ENCODE measurements at regions not wholly inside any gene's neighbourhood (a gene's known extent, or its start where the extent isn't known, plus 50 kb on each side); places are given as distances from the start of the nearest gene placed in this dataset.

GRCh38 chr4:13875181-13875580 lies 247.7 kb upstream of the BOD1L1 start:
- no peak overlapping the region for H3K23ac ChIP-seq (ENCODE audit: insufficient read length, low read depth, low read length)
- WGBS (ENCODE audit: extremely low coverage, insufficient read length, low lambda C conversion rate), result no CpG with 5 or more reads among the region's 1 CpG
- TF ChIP-seq CTCF (conservative IDR thresholded peaks at IDR 0.05), result no peak
- H3K27ac ChIP-seq (ENCODE audit: insufficient read length, low read depth, low read length), result no peak overlapping the region
- no peak overlapping the region for H2BK120ac ChIP-seq (ENCODE audit: low read depth, low read length, poor library complexity, severe bottlenecking)
- no peaks in the 10 kb centered on the region; a peak in 1 of 7 replicates for H3K36me3 Mint-ChIP-seq (ENCODE audit: insufficient read depth in 1 of 3, low read depth in 3 of 3)
- no peaks in the 10 kb centered on the region for H3K27me3 Mint-ChIP-seq (ENCODE audit: low read depth)
- H3K4me3 Mint-ChIP-seq, result no peak overlapping the region
- H3K14ac ChIP-seq (ENCODE audit: insufficient read depth, low read length), result no peak overlapping the region
- H2AK5ac ChIP-seq (ENCODE audit: insufficient read length, low read length), result no peak overlapping the region
- H3K18ac ChIP-seq (ENCODE audit: insufficient read length, low read depth, low read length), result no peak overlapping the region
- no peaks in the 10 kb centered on the region for H3K79me1 ChIP-seq (ENCODE audit: insufficient read depth, low read depth, low read length, poor library complexity, severe bottlenecking)
- no peaks in the 10 kb centered on the region for H3K9me3 Mint-ChIP-seq
- no peaks in the 10 kb centered on the region for H4K20me1 ChIP-seq (ENCODE audit: control insufficient read depth, insufficient read depth, insufficient read length)
- no peaks in the 10 kb centered on the region for H3K23me2 ChIP-seq (ENCODE audit: insufficient read length, low read depth, low read length, poor library complexity, severe bottlenecking)
- no peaks in the 10 kb centered on the region for H3K79me2 ChIP-seq (ENCODE audit: insufficient read depth, low read length)
- no peak overlapping the region for H3K27ac Mint-ChIP-seq
- H2BK12ac ChIP-seq (ENCODE audit: insufficient read length, low read depth, low read length), result no peak overlapping the region
- no peak overlapping the region for H3K56ac ChIP-seq (ENCODE audit: insufficient read length, low read depth, low read length)
- H3K27me3 ChIP-seq (ENCODE audit: insufficient read depth, low read length), result no peaks in the 10 kb centered on the region
- H3K9me3 ChIP-seq (ENCODE audit: control insufficient read depth, low read depth, low read length), result no peaks in the 10 kb centered on the region
- no peak overlapping the region for H3T11ph ChIP-seq (ENCODE audit: low read length)
- H2BK20ac ChIP-seq (ENCODE audit: low read depth, low read length, poor library complexity, severe bottlenecking), result no peak overlapping the region
- no peak overlapping the region for H3K4ac ChIP-seq (ENCODE audit: low read depth, low read length)
- DNase-seq, result no peak
- H4K8ac ChIP-seq (replicated peaks; ENCODE audit: insufficient read length, low read depth, low read length), result no peak overlapping the region
- no peak overlapping the region for H2AFZ ChIP-seq (ENCODE audit: low read length)
- no peak overlapping the region for H4K91ac ChIP-seq (ENCODE audit: insufficient read length, low read depth, low read length)
- no peak overlapping the region for H2BK5ac ChIP-seq (ENCODE audit: insufficient read length, low read length)
- H3K4me1 ChIP-seq (ENCODE audit: insufficient read depth, low read length), result no peaks in the 10 kb centered on the region
- H3K9ac ChIP-seq (ENCODE audit: extremely low read depth, insufficient read length, low read length), result no peak overlapping the region
- H3K4me2 ChIP-seq (ENCODE audit: insufficient read depth, insufficient read length, low read length), result no peak overlapping the region
- no peak overlapping the region for H2BK15ac ChIP-seq (ENCODE audit: low read depth, low read length)
- H4K5ac ChIP-seq (ENCODE audit: insufficient read length, low read depth, low read length), result no peak overlapping the region
- H3K4me1 Mint-ChIP-seq, result no peaks in the 10 kb centered on the region

Measured in H9 (cell line).